ENCODE measurements at regions not wholly inside any gene's neighbourhood (a gene's known extent, or its start where the extent isn't known, plus 50 kb on each side); places are given as distances from the start of the nearest gene placed in this dataset.

- no peaks in the 10 kb centered on the region for H3K27me3 ChIP-seq (ENCODE audit: control insufficient read depth, insufficient read depth, low read length)
- H2BK20ac ChIP-seq (ENCODE audit: low read depth, low read length): no peak overlapping the region
- no peak overlapping the region for H3K18ac ChIP-seq (ENCODE audit: low read depth, low read length)
- no peaks in the 10 kb centered on the region for H3K9me3 ChIP-seq (ENCODE audit: control insufficient read depth, insufficient read depth, low read length)
- no peak overlapping the region for H2AK5ac ChIP-seq (ENCODE audit: low read depth, low read length)
- no peak overlapping the region for H2BK15ac ChIP-seq (ENCODE audit: low read depth, low read length)
- no peak overlapping the region for H4K91ac ChIP-seq (ENCODE audit: insufficient read depth, low read depth, low read length)
- H3K4me3 ChIP-seq (ENCODE audit: insufficient read depth, low read depth, low read length): no peak overlapping the region
- ChIA-PET POLR2A (ENCODE audit: unreplicated experiment) (no interaction called here), CTCF (no interaction called here)
- no peak overlapping the region for H3K27ac ChIP-seq (ENCODE audit: insufficient read depth, low read length)
- no peak overlapping the region for H3K4me2 ChIP-seq (ENCODE audit: low read depth, low read length)
- H4K5ac ChIP-seq (ENCODE audit: low read depth, low read length): no peak overlapping the region
- BruUV-seq (replicated peaks): no TSS peak
- intact Hi-C loops (cut with micrococcal nuclease): no loop called here
- no peaks in the 10 kb centered on the region for H4K20me1 ChIP-seq (ENCODE audit: insufficient read depth, low read length)
- H2BK120ac ChIP-seq (ENCODE audit: low read depth, low read length): no peak overlapping the region
- no peaks in the 10 kb centered on the region for H3K79me1 ChIP-seq (ENCODE audit: low read depth in 1 of 2, low read length in 2 of 2)
- H3K9ac ChIP-seq (ENCODE audit: low read depth, low read length): no peak overlapping the region
- no peaks in the 10 kb centered on the region for H3K9me1 ChIP-seq (ENCODE audit: insufficient read depth, low read length)
- H3K56ac ChIP-seq (ENCODE audit: extremely low read depth, insufficient read depth, low read length): no peak overlapping the region
- no peak overlapping the region for H2AK9ac ChIP-seq (replicated peaks; ENCODE audit: low read depth, low read length, poor library complexity)
- H3K4ac ChIP-seq (ENCODE audit: low read depth, low read length): no peak overlapping the region
- no peak overlapping the region for H2AFZ ChIP-seq (replicated peaks; ENCODE audit: low read length, poor library complexity)
- dilution Hi-C loops (cut with HindIII; ENCODE audit: low sequenced_read_pairs, unreplicated experiment): no loop called here
- ATAC-seq (ENCODE audit: low read depth): no peak
- no peak overlapping the region for H4K8ac ChIP-seq (ENCODE audit: low read depth in 2 of 2, low read length in 2 of 2)
- H3K23ac ChIP-seq (ENCODE audit: low read depth, low read length): no peak overlapping the region
- no CpG with 5 or more reads among the region's 2 CpGs for WGBS, 2 experiments (ENCODE audit: extremely low coverage in 2 of 2, insufficient read length in 1 of 2)
- H3K36me3 ChIP-seq (ENCODE audit: control insufficient read depth, insufficient read depth, low read length): no peaks in the 10 kb centered on the region
- no peak overlapping the region for H2BK5ac ChIP-seq (ENCODE audit: low read depth, low read length, poor library complexity, severe bottlenecking)
- H3K14ac ChIP-seq (replicated peaks; ENCODE audit: low read depth, low read length): no peak overlapping the region
- H3K4me1 ChIP-seq (ENCODE audit: control insufficient read depth, insufficient read depth, low read length): no peaks in the 10 kb centered on the region
- TF ChIP-seq RFX5 (IDR thresholded peaks at IDR 0.05; ENCODE audit: low read depth, low read length) (no peak), MXI1 (IDR thresholded peaks at IDR 0.05; ENCODE audit: borderline replicate concordance, low read depth, low read length) (no peak), SMC3 (IDR thresholded peaks at IDR 0.05; ENCODE audit: low read depth, low read length) (no peak), RCOR1 (IDR thresholded peaks at IDR 0.05; ENCODE audit: insufficient replicate concordance, low read length) (no peak), CHD1 (IDR thresholded peaks at IDR 0.05; ENCODE audit: low read depth, low read length) (no peak), RAD21 (IDR thresholded peaks at IDR 0.05; ENCODE audit: low read length) (no peak), CTCF (conservative IDR thresholded peaks at IDR 0.05; ENCODE audit: low read depth, low read length) (no peak), MAZ (IDR thresholded peaks at IDR 0.05; ENCODE audit: borderline replicate concordance, low read depth, low read length) (no peak), MAFK (IDR thresholded peaks at IDR 0.05; ENCODE audit: low read depth, low read length) (no peak), NFE2L2 (IDR thresholded peaks at IDR 0.05; ENCODE audit: low read depth, low read length) (no peak), ELK1 (IDR thresholded peaks at IDR 0.05; ENCODE audit: borderline replicate concordance, low read depth, low read length) (no peak), BHLHE40 (IDR thresholded peaks at IDR 0.05; ENCODE audit: low read depth, low read length) (no peak), POLR2A (IDR thresholded peaks at IDR 0.05; ENCODE audit: low read depth, low read length) (no peak), USF2 (IDR thresholded peaks at IDR 0.05; ENCODE audit: low read depth, low read length) (no peak), FOS (IDR thresholded peaks at IDR 0.05; ENCODE audit: low read depth, low read length) (no peak), CEBPB (IDR thresholded peaks at IDR 0.05; ENCODE audit: low read depth, low read length) (no peak)
- DNase-seq: no peak
- in situ Hi-C loops (cut with MboI; ENCODE audit: low sequenced_read_pairs): no loop called here
These were observed 1392.0 kb downstream of the TECRL start for GRCh38 chr4:63017300-63017699.

All from IMR-90 (cell line).